ENCODE measurements at regions not wholly inside any gene's neighbourhood (a gene's known extent, or its start where the extent isn't known, plus 50 kb on each side); places are given as distances from the start of the nearest gene placed in this dataset.

- no peak for DNase-seq
Measured at GRCh38 chr6:146990821-146991798, 213.1 kb upstream of the STXBP5 start.

GRCh38 chr6:146997062-146997461 is 207.2 kb upstream of the STXBP5 start:
- no peak for DNase-seq

GRCh38 chr6:146999766-147000165 is 204.5 kb upstream of the STXBP5 start:
- DNase-seq = no peak

- no peak for DNase-seq
Measured at GRCh38 chr6:147000545-147001488, 203.4 kb upstream of the STXBP5 start.

GRCh38 chr6:147001621-147002020 is 202.6 kb upstream of the STXBP5 start:
- DNase-seq = no peak

GRCh38 chr6:147003186-147003585 is 201.0 kb upstream of the STXBP5 start:
- no peak for DNase-seq

- DNase-seq = peak; percentile 33
Measured at GRCh38 chr6:147005499-147005898, 198.7 kb upstream of the STXBP5 start.

GRCh38 chr6:147007441-147007840 is 196.8 kb upstream of the STXBP5 start:
- no peak for DNase-seq

- DNase-seq = no peak
Measured at GRCh38 chr6:147009358-147009757, 194.9 kb upstream of the STXBP5 start.

GRCh38 chr6:147015674-147016073 is 188.5 kb upstream of the STXBP5 start:
- DNase-seq = no peak

- no peak for DNase-seq
Measured at GRCh38 chr6:147016440-147016839, 187.8 kb upstream of the STXBP5 start.

GRCh38 chr6:147017153-147017552 is 187.1 kb upstream of the STXBP5 start:
- DNase-seq = no peak

- DNase-seq = no peak
Measured at GRCh38 chr6:147019001-147019400, 185.2 kb upstream of the STXBP5 start.

- no peak for DNase-seq
Measured at GRCh38 chr6:147022041-147022440, 182.2 kb upstream of the STXBP5 start.

- no peak for DNase-seq
Measured at GRCh38 chr6:147023148-147023547, 181.1 kb upstream of the STXBP5 start.

- peak; percentile 7 for DNase-seq
Measured at GRCh38 chr6:147023581-147023980, 180.6 kb upstream of the STXBP5 start.

GRCh38 chr6:147029923-147030322 is 174.3 kb upstream of the STXBP5 start:
- DNase-seq = no peak

GRCh38 chr6:147033267-147033666 is 170.9 kb upstream of the STXBP5 start:
- DNase-seq = no peak

- DNase-seq = no peak
Measured at GRCh38 chr6:147035886-147036285, 168.3 kb upstream of the STXBP5 start.

- DNase-seq = no peak
Measured at GRCh38 chr6:147037881-147038280, 166.3 kb upstream of the STXBP5 start.

- DNase-seq = no peak
Measured at GRCh38 chr6:147040121-147040910, 163.9 kb upstream of the STXBP5 start.

GRCh38 chr6:147042679-147043078 is 161.5 kb upstream of the STXBP5 start:
- no peak for DNase-seq

- no peak for DNase-seq
Measured at GRCh38 chr6:147043994-147044477, 160.2 kb upstream of the STXBP5 start.
